GM10266 (cell line): ENCODE measurements at regions not wholly inside any gene's neighbourhood (a gene's known extent, or its start where the extent isn't known, plus 50 kb on each side); places are given as distances from the start of the nearest gene placed in this dataset.

Source experiments
- DNase-seq: peaks from one replicate; pipeline ENCODE4 v3.0.0; 2012; ENCODE audit errors: extremely low spot score
- TF ChIP-seq, protein P1 (sequence below): IDR thresholded peaks from 2 replicates; pipeline ENCODE4 v1.5.1; 2012; ENCODE audit warnings: mild to moderate bottlenecking, low read depth; ENCODE audit not compliant: control insufficient read depth, insufficient read depth; ENCODE audit errors: missing control alignments

DNA sequence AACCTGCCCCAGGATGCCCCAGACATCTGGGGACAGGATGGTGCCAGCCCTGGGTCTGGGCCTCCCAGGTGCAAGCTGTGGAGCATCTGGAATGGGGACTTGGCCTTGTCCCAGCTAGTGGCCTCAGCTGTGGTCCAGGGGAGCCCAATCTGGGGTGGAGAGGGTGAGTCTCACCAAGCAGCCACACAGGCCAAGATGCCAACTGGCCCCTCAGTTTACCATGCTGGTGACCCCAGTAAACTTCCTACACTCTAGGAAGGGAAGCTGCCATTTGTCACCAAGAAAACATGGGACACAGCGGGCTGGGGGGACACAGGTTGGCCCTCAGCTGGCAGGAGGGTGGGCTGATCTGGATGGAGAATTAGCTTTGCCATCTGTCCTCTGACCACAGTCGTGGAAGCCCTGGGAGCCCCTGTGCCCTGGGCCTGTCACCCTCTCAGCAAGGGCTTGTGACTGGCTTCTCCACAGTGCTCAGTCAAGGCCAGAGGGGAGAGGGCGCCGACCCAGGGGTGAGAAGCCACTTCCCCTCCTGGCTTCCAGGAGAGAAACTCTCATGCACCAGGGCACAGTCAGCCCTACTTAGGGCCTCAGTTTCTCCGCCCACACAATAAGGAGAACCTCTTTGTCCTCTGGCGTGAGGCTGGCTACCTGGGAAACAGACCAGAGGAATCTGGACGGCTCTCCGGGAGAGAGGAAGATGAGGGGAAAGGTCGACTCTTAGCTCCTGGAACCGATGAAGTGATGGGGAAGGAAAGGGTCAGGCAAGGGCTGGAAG lies 126.4 kb upstream of the SMURF2 start:
- TF ChIP-seq, protein P1, sequence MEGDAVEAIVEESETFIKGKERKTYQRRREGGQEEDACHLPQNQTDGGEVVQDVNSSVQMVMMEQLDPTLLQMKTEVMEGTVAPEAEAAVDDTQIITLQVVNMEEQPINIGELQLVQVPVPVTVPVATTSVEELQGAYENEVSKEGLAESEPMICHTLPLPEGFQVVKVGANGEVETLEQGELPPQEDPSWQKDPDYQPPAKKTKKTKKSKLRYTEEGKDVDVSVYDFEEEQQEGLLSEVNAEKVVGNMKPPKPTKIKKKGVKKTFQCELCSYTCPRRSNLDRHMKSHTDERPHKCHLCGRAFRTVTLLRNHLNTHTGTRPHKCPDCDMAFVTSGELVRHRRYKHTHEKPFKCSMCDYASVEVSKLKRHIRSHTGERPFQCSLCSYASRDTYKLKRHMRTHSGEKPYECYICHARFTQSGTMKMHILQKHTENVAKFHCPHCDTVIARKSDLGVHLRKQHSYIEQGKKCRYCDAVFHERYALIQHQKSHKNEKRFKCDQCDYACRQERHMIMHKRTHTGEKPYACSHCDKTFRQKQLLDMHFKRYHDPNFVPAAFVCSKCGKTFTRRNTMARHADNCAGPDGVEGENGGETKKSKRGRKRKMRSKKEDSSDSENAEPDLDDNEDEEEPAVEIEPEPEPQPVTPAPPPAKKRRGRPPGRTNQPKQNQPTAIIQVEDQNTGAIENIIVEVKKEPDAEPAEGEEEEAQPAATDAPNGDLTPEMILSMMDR, result no peak
- DNase-seq, result peak; percentile 2

DNA sequence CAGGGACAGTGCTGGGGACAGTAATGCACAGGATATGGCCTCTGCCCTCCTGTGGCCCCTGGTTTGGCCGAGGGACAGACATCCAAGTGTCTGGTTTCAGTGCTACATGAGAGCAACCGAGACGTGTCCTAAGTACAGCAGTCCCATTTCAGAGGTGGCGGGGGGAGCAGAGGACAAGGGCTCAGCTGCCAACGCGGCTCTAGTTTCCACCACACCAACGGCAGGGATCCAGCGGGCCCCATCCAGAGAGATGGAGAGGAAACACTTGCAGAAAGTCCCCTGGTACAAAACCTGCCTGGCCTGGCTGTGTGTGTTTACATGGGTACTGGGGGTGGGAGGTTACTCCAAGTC lies 125.8 kb upstream of the SMURF2 start:
- TF ChIP-seq, protein P1, result no peak
- DNase-seq, result peak; percentile 2

DNA sequence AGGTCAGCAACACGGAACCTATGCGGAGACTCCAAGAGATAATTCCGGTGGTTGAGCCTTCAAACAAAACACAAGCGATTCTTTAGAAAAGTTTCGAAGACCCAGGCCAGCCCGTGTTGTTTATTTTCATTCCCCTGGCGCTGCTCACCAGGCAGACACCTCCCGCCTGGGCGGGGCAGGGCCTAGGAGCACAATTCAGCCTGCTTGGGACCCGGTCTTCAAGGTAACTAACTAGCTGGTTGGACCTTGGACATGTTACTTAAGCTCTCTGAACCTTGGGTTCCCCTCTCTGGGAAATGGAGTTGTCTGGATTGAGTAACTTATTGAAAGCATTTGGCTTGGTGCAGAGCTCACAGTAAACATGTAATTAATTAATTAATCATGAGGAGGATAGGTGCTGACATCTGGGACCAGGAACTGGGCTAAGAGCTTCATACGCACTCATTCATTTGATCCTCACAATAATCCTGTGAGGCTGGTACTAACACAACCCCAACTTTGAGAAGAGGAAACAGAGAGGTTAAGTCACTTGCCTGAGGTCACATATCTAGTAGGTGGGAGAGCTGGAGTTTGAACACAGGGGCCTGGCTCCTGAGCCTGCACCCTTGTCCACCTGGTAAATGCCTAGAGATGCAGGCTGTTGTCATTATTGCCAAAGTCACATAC lies 125.3 kb upstream of the SMURF2 start:
- DNase-seq, result peak; percentile 1
- TF ChIP-seq, protein P1, result no peak

DNA sequence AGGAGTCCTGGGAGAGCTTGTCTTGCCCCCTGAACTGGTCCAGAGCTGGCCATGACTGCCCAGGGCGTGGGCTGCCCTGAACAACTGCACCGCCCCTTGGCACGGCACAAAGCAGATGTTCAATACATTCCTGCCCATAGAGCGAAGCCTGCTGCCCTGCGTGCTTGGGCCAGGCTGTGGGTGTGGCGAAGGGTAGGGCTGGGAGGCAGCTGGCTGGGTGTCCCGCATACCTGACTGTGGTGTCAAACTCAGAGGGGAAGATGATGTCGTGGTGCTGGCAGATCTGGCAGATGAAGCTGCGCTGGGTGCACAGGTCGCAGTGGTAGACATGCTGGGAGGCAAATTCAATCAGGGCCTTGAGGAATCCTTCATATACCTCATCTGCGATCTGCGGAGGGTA lies 124.2 kb upstream of the SMURF2 start:
- peak; percentile 2 for DNase-seq
- TF ChIP-seq, protein P1, result no peak

DNA sequence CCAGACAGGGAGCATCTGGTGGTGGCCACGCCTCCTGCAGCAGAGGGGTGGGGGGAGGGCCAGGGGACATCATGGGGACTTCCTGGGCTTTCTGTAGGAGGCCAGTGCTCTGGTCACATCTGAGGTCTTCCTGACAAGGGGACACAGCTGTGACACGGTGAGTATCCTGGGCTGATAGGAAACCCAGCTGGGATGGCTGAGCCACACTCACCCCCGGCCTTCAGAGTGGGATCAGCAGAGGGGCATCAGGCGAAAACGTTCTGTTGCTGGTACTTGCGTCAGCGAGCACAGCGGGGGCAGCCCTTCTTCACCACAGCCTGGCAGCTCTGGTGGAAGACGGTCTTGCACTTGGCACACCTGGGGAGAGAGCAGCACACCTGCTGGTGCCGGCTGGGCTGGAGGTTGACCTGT lies 122.9 kb upstream of the SMURF2 start:
- DNase-seq, result peak; percentile 2
- TF ChIP-seq, protein P1, result no peak

DNA sequence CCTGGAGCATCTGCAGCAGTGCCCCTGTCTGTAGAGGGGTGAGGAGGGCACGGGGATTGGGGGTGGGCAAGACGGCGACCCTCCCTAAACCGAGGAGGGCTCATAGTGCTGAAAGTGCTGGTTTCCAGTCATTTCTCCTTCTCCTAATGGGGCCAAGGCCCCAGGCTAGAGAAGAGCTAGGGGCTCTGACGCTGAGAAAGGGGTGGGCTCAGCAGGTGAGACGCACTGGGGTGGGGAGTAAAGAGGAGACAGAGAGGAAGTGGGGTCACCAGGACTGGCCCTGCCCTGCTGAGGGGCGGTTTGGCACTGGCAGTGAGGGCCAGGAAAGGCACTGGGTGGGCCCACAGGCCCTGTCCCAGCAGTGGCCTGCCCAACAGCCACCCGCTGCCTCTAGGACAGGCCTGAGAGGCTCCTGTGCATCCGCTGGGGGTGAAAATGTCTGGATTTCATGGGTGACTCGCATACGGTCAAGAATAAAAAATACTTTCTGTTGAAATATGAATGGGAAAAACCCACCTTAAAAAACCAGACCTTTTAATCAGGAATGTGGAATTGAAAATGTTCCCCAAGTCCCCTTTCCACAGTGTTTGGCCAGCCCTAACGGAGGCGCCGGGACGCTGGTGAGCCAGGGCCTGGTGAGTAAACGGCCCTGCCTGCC lies 122.4 kb upstream of the SMURF2 start:
- TF ChIP-seq, protein P1, result no peak
- DNase-seq, result peak; percentile 1
